KMS-11 (cell line): ENCODE measurements at regions not wholly inside any gene's neighbourhood (a gene's known extent, or its start where the extent isn't known, plus 50 kb on each side); places are given as distances from the start of the nearest gene placed in this dataset.
A peak's percentile ranks its signal among the peaks of the same experiment; 100 is the strongest.

Source experiments
- H2AFZ ChIP-seq: fragments of 200-600 bp; sonication (generic); 2 replicates; pipeline ENCODE4 v1.6.1; 2016; ENCODE audit warnings: antibody characterized with exemption, mixed run types, low read depth
- H3K27ac ChIP-seq: fragments of 200-600 bp; sonication (generic); 2 replicates; pipeline ENCODE4 v1.6.1; 2016; ENCODE audit warnings: mild to moderate bottlenecking, mixed run types
- H3K27me3 ChIP-seq: fragments of 200-600 bp; sonication (generic); 2 replicates; pipeline ENCODE4 v1.6.1; 2017; ENCODE audit warnings: mild to moderate bottlenecking, low read depth, mixed run types, moderate library complexity; ENCODE audit not compliant: insufficient read depth
- H3K36me3 ChIP-seq: fragments of 200-600 bp; sonication (generic); 2 replicates; pipeline ENCODE4 v1.6.1; 2017; ENCODE audit warnings: mild to moderate bottlenecking, mixed run types; ENCODE audit not compliant: insufficient read depth
- H3K4me1 ChIP-seq: fragments of 200-600 bp; sonication (generic); 2 replicates; pipeline ENCODE4 v1.6.1; 2016; ENCODE audit warnings: mild to moderate bottlenecking, low read depth, mixed run types; ENCODE audit not compliant: poor library complexity, severe bottlenecking
- H3K4me2 ChIP-seq: fragments of 200-600 bp; sonication (generic); 2 replicates; pipeline ENCODE4 v1.7.0; 2016; ENCODE audit warnings: mild to moderate bottlenecking, mixed run types
- H3K4me3 ChIP-seq: fragments of 200-600 bp; sonication (generic); IDR thresholded peaks from 2 replicates; pipeline ENCODE4 v1.6.1; 2017; ENCODE audit warnings: low read depth, low read length, mixed read lengths; ENCODE audit not compliant: insufficient read depth
- H3K79me2 ChIP-seq: fragments of 200-600 bp; sonication (generic); 2 replicates; pipeline ENCODE4 v1.6.1; 2016; ENCODE audit warnings: low read depth, mixed run types; ENCODE audit not compliant: insufficient read depth
- H3K9ac ChIP-seq: fragments of 200-600 bp; sonication (generic); 2 replicates; pipeline ENCODE4 v1.6.1; 2016; ENCODE audit warnings: mild to moderate bottlenecking, mixed run types
- H4K20me1 ChIP-seq: fragments of 200-600 bp; sonication (generic); 2 replicates; pipeline ENCODE4 v1.6.1; 2016; ENCODE audit warnings: mild to moderate bottlenecking, mixed run types; ENCODE audit not compliant: insufficient read depth
- TF ChIP-seq, protein P1 (sequence below): fragments of 200-600 bp; sonication (generic); conservative IDR thresholded peaks from 2 replicates; pipeline ENCODE4 v1.6.1; 2017; ENCODE audit warnings: low read depth, mild to moderate bottlenecking, antibody characterized with exemption, low read length, moderate library complexity, mixed read lengths

- Histone ChIP-seq H3K4me2 (no peak overlapping the region), H3K4me3 (no peak overlapping the region), H3K9ac (no peak overlapping the region), H3K27ac (0 out of 2 replicates have a peak overlapping the region, but pooled peaks have one; percentile 3), H3K79me2 (no peaks in the 10 kb centered on the region), H3K4me1 (peaks cover 31% of the 10 kb centered on the region), H3K27me3 (no peaks in the 10 kb centered on the region), H3K36me3 (no peaks in the 10 kb centered on the region), H4K20me1 (no peaks in the 10 kb centered on the region), H2AFZ (no peak overlapping the region)
- TF ChIP-seq, protein P1, sequence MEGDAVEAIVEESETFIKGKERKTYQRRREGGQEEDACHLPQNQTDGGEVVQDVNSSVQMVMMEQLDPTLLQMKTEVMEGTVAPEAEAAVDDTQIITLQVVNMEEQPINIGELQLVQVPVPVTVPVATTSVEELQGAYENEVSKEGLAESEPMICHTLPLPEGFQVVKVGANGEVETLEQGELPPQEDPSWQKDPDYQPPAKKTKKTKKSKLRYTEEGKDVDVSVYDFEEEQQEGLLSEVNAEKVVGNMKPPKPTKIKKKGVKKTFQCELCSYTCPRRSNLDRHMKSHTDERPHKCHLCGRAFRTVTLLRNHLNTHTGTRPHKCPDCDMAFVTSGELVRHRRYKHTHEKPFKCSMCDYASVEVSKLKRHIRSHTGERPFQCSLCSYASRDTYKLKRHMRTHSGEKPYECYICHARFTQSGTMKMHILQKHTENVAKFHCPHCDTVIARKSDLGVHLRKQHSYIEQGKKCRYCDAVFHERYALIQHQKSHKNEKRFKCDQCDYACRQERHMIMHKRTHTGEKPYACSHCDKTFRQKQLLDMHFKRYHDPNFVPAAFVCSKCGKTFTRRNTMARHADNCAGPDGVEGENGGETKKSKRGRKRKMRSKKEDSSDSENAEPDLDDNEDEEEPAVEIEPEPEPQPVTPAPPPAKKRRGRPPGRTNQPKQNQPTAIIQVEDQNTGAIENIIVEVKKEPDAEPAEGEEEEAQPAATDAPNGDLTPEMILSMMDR: no peak
Observed at GRCh38 chr17:71422968-71423367, 697.9 kb upstream of the SOX9 start.

GRCh38 chr17:71423871-71424546 is 696.8 kb upstream of the SOX9 start:
- H3K79me2 ChIP-seq: no peaks in the 10 kb centered on the region
- H3K9ac ChIP-seq: no peak overlapping the region; the same call in 1 of the 2 replicates
- H3K27ac ChIP-seq: peak overlapping the region; percentile 63
- no peak overlapping the region for H3K4me3 ChIP-seq
- peak overlapping the region; percentile 55 for H3K4me2 ChIP-seq
- H3K4me1 ChIP-seq: peaks cover 31% of the 10 kb centered on the region
- TF ChIP-seq, protein P1: no peak
- no peaks in the 10 kb centered on the region for H3K36me3 ChIP-seq
- H4K20me1 ChIP-seq: no peaks in the 10 kb centered on the region
- peak overlapping the region; percentile 47; the same call in 1 of the 2 replicates for H2AFZ ChIP-seq
- H3K27me3 ChIP-seq: no peaks in the 10 kb centered on the region

GRCh38 chr17:71427801-71428200 is 693.0 kb upstream of the SOX9 start:
- Histone ChIP-seq H3K4me1 (peaks cover 38% of the 10 kb centered on the region), H4K20me1 (no peaks in the 10 kb centered on the region), H2AFZ (no peak overlapping the region), H3K9ac (no peak overlapping the region), H3K27ac (no peak overlapping the region), H3K4me3 (no peak overlapping the region), H3K36me3 (no peaks in the 10 kb centered on the region), H3K4me2 (no peak overlapping the region), H3K79me2 (no peaks in the 10 kb centered on the region), H3K27me3 (no peaks in the 10 kb centered on the region)
- TF ChIP-seq, protein P1: no peak

GRCh38 chr17:71428897-71429296 is 691.9 kb upstream of the SOX9 start:
- Histone ChIP-seq H3K9ac (no peak overlapping the region), H3K27ac (no peak overlapping the region), H4K20me1 (no peaks in the 10 kb centered on the region), H3K27me3 (no peaks in the 10 kb centered on the region), H3K36me3 (no peaks in the 10 kb centered on the region), H2AFZ (no peak overlapping the region), H3K4me3 (no peak overlapping the region), H3K4me2 (no peak overlapping the region), H3K4me1 (peaks cover 39% of the 10 kb centered on the region), H3K79me2 (no peaks in the 10 kb centered on the region)
- TF ChIP-seq, protein P1: no peak
